BE2C (cell line): ENCODE measurements at regions not wholly inside any gene's neighbourhood (a gene's known extent, or its start where the extent isn't known, plus 50 kb on each side); places are given as distances from the start of the nearest gene placed in this dataset.
"Not testable (repeated sequence)": the region's sequence is repeated elsewhere in the genome, so short reads cannot be mapped to it uniquely, and the experiment has no call there.

Experiments used
- DNase-seq: peaks from one replicate; pipeline ENCODE4 v3.0.0-alpha.2; 2020
- H3K27me3 ChIP-seq: fragments of 250-450 bp; sonication (Bioruptor Pico); 2 replicates; pipeline ENCODE4 v1.5.1; 2020; ENCODE audit warnings: mild to moderate bottlenecking
- H3K36me3 ChIP-seq: fragments of 250-450 bp; sonication (Bioruptor Pico); 2 replicates; pipeline ENCODE4 v1.5.1; 2020; ENCODE audit warnings: mild to moderate bottlenecking
- H3K4me1 ChIP-seq: fragments of 250-450 bp; sonication (Bioruptor Pico); 2 replicates; pipeline ENCODE4 v1.5.1; 2020
- H3K4me3 ChIP-seq: 2 replicates; pipeline ENCODE4 v1.5.1; 2011; ENCODE audit warnings: low read depth, low read length
- H3K9me3 ChIP-seq: fragments of 250-450 bp; sonication (Bioruptor Pico); 2 replicates; pipeline ENCODE4 v1.5.1; 2020
- TF ChIP-seq, protein P1 (sequence below): IDR thresholded peaks from 2 replicates; pipeline ENCODE4 v1.5.1; 2012; ENCODE audit warnings: mild to moderate bottlenecking, low read depth, low read length

- no peaks in the 10 kb centered on the region for H3K4me1 ChIP-seq
- no peaks in the 10 kb centered on the region for H3K36me3 ChIP-seq
- H3K9me3 ChIP-seq, result no peaks in the 10 kb centered on the region
- 0 out of 2 replicates have a peak, but pooled peaks cover 3% of the 10 kb centered on the region for H3K27me3 ChIP-seq
- TF ChIP-seq, protein P1, sequence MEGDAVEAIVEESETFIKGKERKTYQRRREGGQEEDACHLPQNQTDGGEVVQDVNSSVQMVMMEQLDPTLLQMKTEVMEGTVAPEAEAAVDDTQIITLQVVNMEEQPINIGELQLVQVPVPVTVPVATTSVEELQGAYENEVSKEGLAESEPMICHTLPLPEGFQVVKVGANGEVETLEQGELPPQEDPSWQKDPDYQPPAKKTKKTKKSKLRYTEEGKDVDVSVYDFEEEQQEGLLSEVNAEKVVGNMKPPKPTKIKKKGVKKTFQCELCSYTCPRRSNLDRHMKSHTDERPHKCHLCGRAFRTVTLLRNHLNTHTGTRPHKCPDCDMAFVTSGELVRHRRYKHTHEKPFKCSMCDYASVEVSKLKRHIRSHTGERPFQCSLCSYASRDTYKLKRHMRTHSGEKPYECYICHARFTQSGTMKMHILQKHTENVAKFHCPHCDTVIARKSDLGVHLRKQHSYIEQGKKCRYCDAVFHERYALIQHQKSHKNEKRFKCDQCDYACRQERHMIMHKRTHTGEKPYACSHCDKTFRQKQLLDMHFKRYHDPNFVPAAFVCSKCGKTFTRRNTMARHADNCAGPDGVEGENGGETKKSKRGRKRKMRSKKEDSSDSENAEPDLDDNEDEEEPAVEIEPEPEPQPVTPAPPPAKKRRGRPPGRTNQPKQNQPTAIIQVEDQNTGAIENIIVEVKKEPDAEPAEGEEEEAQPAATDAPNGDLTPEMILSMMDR, result no peak
- H3K4me3 ChIP-seq, result no peak overlapping the region
- DNase-seq, result no peak
Measured at GRCh38 chr9:71270554-71270953, 149.1 kb upstream of the TRPM3 start.

DNA sequence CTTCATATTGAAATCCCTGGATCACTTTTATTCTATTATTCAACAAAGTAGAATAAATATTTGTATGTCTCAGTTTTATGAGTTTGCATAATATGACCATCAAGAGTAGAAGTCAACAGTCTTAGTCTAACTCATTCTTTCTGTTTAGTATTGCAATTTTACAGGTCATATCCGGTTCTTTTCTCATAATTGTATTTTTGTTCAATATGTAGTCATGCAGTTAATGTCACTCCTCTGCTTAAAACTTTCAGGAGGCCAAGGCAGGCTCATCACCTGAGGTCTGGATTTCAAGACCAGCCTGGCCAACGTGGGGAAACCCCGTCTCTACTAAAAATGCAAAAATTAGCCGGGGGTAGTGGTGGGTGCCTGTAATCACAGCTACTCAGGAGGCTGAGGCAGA lies 148.4 kb upstream of the TRPM3 start:
- Histone ChIP-seq H3K4me1 (no peaks in the 10 kb centered on the region), H3K4me3 (no peak overlapping the region)
- TF ChIP-seq, protein P1, result no peak

DNA sequence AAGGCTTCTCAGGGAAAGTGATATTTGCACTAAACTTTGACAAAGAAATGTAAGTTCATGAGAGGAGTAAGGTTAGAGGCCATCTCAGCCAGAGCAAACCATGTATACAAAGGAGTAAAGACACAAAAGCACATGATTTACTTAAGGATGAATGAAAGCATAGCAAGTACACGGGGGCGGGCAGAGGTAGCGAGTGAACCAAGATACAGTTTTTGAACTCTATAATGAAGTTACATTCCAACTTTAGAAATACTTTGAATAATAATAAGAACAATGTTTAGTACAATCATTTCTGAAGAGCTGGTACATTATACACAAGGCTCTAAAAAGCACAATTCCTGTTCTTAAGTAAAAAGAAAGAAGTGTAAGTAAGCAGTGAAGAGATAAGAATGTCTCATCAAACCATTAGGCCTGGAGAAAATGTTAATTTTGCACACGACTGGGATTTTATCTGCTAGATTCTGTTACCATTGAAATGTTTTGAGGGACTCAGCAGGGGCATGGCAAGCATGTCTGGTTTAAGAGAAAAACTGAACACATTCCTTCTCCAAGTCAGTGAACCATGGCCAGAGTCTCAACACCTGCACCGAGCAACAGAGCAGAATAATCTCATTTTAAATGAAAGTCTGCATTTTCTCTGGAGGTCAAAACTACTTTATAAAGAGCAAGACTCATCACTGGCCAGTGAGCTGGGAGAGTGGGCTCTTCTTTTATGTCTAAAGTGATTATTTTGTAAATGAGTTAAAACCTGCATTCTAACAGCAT lies 147.6 kb upstream of the TRPM3 start:
- no peaks in the 10 kb centered on the region for H3K9me3 ChIP-seq
- TF ChIP-seq, protein P1, result no peak
- no peak overlapping the region for H3K4me3 ChIP-seq
- H3K4me1 ChIP-seq, result no peaks in the 10 kb centered on the region
- no peaks in the 10 kb centered on the region for H3K36me3 ChIP-seq
- 0 out of 2 replicates have a peak, but pooled peaks cover 3% of the 10 kb centered on the region for H3K27me3 ChIP-seq
- DNase-seq, result no peak

More for the DNA sequence above, 148.4 kb upstream of the TRPM3 start:
- Histone ChIP-seq H3K36me3 (no peaks in the 10 kb centered on the region), H3K9me3 (no peaks in the 10 kb centered on the region), H3K27me3 (0 out of 2 replicates have a peak, but pooled peaks cover 3% of the 10 kb centered on the region)
- DNase-seq, result no peak

- Histone ChIP-seq H3K4me3 (no peak overlapping the region), H3K27me3 (0 out of 2 replicates have a peak, but pooled peaks cover 3% of the 10 kb centered on the region)
- TF ChIP-seq, protein P1, result no peak
Measured at GRCh38 chr9:71263451-71263850, 142.0 kb upstream of the TRPM3 start.

DNA sequence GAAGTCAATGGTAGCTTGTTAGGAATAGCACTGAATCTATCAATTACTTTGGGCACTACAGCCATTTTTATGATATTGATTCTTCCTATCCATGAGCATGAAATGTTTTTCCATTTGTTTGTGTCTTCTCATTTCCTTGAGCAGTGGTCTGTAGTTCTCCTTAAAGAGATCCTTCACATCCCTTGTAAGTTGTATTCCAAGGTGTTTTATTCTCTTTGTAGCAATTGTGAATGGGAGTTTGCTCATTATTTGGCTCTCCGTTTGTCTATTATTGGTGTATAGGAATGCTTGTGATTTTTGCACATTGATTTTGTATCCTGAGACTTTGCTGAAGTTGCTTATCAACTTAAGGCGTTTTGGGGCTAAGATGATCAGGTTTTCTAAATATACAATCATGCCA lies 139.0 kb upstream of the TRPM3 start:
- H3K4me1 ChIP-seq, DNase-seq, H3K4me3 ChIP-seq, H3K36me3 ChIP-seq, H3K9me3 ChIP-seq, H3K27me3 ChIP-seq: not testable (repeated sequence)

More at GRCh38 chr9:71263451-71263850, 142.0 kb upstream of the TRPM3 start:
- no peaks in the 10 kb centered on the region; the same call in 1 of the 2 replicates for H3K9me3 ChIP-seq
- no peaks in the 10 kb centered on the region for H3K4me1 ChIP-seq
- DNase-seq, result no peak
- H3K36me3 ChIP-seq, result no peaks in the 10 kb centered on the region

DNA sequence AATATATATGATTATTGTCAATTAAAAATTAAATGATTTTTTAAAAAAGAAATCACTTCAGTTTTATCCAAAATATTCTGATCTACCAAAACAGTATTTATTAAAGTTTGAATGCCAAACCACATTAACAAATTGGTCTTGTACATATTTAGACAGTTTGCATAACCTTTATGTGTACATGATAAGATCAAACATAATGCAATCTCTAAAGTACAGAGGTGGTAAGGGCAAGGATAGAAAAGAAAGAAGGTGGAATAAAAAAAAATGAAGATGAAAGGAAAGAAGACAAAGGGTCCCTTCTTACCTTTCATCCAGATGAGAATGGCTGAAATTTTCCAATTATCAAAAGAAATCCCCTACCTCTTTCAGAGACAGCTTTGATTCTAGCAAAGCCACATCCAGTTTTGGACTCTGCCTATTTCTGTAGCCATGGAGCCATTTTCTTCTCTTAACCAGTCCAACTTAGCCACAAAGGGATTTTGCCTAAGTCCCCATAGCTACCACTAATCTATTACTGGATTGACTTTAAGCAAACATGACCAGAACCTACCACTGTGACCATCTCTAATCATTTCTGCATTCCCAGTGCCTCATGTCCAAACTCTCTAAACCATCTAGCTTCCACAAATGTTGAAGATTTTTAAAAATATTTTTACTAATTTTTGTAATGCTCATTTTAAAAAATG lies 133.3 kb upstream of the TRPM3 start:
- TF ChIP-seq, protein P1, result no peak

More for the DNA sequence above, 133.3 kb upstream of the TRPM3 start:
- Histone ChIP-seq H3K9me3 (no peaks in the 10 kb centered on the region), H3K4me3 (no peak overlapping the region), H3K27me3 (no peaks in the 10 kb centered on the region), H3K4me1 (peaks cover 9% of the 10 kb centered on the region), H3K36me3 (no peaks in the 10 kb centered on the region)
- no peak for DNase-seq
